GM06990 (cell line): ENCODE measurements at regions not wholly inside any gene's neighbourhood (a gene's known extent, or its start where the extent isn't known, plus 50 kb on each side); places are given as distances from the start of the nearest gene placed in this dataset.

Experiments used
- DNase-seq: peaks from one replicate; pipeline ENCODE4 v3.0.0-alpha.2; 2011; ENCODE audit not compliant: insufficient read length; ENCODE audit errors: extremely low read depth
- H3K27me3 ChIP-seq: replicated peaks from 2 replicates; pipeline ENCODE4 v1.6.0; 2011; ENCODE audit warnings: low read length; ENCODE audit not compliant: control insufficient read depth, insufficient read depth
- H3K36me3 ChIP-seq: 2 replicates; pipeline ENCODE4 v1.5.1; 2011; ENCODE audit warnings: low read length; ENCODE audit not compliant: control insufficient read depth, insufficient read depth
- H3K4me3 ChIP-seq: replicated peaks from 2 replicates; pipeline ENCODE4 v1.5.1; 2011; ENCODE audit warnings: low read depth, mild to moderate bottlenecking, control low read depth, low read length
- CTCF ChIP-seq: IDR thresholded peaks from 2 replicates; pipeline ENCODE4 v1.5.1; 2011; ENCODE audit warnings: low read length, control low read depth, mild to moderate bottlenecking, inconsistent platforms; ENCODE audit not compliant: insufficient read depth, poor library complexity, severe bottlenecking

GRCh38 chr4:3582091-3582475 is 49.9 kb upstream of the LRPAP1 start:
- DNase-seq, result no peak
- no peak for TF ChIP-seq CTCF
- H3K27me3 ChIP-seq, result no peaks in the 10 kb centered on the region
- H3K36me3 ChIP-seq, result no peaks in the 10 kb centered on the region
- no peak overlapping the region for H3K4me3 ChIP-seq
